GM12891 (cell line): ENCODE measurements at regions not wholly inside any gene's neighbourhood (a gene's known extent, or its start where the extent isn't known, plus 50 kb on each side); places are given as distances from the start of the nearest gene placed in this dataset.
"Not testable (repeated sequence)": the region's sequence is repeated elsewhere in the genome, so short reads cannot be mapped to it uniquely, and the experiment has no call there.

Source experiments
- DNase-seq: peaks from one replicate; pipeline ENCODE4 v3.0.0; 2011; ENCODE audit warnings: low spot score; ENCODE audit not compliant: insufficient read length
- FAIRE-seq: peaks from 2 replicates; lab custom pipeline; 2011; peaks lifted over from hg19 to GRCh38; lab: Jason Lieb, UNC
- PAX5 ChIP-seq: IDR thresholded peaks from 2 replicates; pipeline ENCODE4 v1.6.1; 2011; ENCODE audit warnings: low read length, moderate library complexity, mild to moderate bottlenecking; ENCODE audit not compliant: insufficient read depth, severe bottlenecking
- POLR2A ChIP-seq: IDR thresholded peaks from 2 replicates; pipeline ENCODE4 v1.6.1; 2011; ENCODE audit warnings: low read depth, low read length, control low read depth
- POLR2AphosphoS5 ChIP-seq: IDR thresholded peaks from 2 replicates; pipeline ENCODE4 v1.6.1; 2011; ENCODE audit warnings: low read depth, low read length, control low read depth
- POU2F2 ChIP-seq: IDR thresholded peaks from 2 replicates; pipeline ENCODE4 v1.6.1; 2011; ENCODE audit warnings: low read depth, mild to moderate bottlenecking, control low read depth, low read length, moderate library complexity
- SPI1 ChIP-seq: IDR thresholded peaks from 2 replicates; pipeline ENCODE4 v1.6.1; 2011; ENCODE audit warnings: low read depth, low read length, control low read depth
- TAF1 ChIP-seq: IDR thresholded peaks from 2 replicates; pipeline ENCODE4 v1.6.1; 2011; ENCODE audit warnings: low read depth, low read length, control low read depth

DNA sequence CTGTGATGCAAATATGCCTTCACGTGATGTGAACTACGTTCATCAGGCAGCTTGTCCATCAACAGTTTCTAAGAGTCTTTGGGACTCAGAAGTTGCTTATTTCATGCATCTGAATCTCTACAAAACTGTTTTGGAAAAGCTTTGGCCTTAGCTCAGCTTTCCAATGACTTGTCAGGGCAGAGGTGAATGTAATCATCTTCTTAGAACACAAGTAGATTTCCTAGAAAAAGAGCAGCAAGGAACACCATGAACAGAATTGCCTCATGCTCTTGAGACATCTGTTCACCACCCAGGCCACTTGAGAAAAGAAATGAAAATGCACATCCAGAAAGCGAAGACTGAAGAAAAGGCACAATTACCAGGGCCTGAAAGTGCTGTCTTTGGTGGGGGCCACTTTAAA, 105.8 kb upstream of the PDHA1 start:
- TF ChIP-seq SPI1: no peak
- TF ChIP-seq POLR2AphosphoS5: no peak
- TF ChIP-seq POU2F2: no peak
- no peak for TF ChIP-seq POLR2A
- no peak for TF ChIP-seq PAX5
- no peak for TF ChIP-seq TAF1
- no peak for FAIRE-seq
- no peak for DNase-seq

DNA sequence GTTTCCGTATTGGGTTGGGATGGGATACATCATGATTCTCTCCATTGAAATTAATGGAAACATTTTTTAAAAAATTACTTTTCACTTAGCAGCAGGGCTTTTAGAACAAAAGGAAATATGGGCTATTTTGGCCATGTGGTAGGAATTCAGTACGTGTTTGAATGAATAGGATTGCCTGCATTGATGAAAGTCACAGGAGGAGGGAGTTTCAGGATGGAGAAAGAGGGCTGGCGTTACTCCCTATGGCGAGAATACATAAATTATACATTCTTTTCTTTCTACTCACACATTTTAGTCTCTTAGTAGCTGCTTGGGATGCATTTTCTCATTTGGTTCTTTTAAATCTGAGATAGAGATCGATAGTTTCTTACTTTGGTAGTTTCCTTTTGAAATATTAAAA, 100.3 kb upstream of the PDHA1 start:
- FAIRE-seq (no peak), DNase-seq (no peak)
- TF ChIP-seq SPI1: no peak
- TF ChIP-seq TAF1: no peak
- TF ChIP-seq POLR2A: no peak
- TF ChIP-seq POU2F2: no peak
- TF ChIP-seq POLR2AphosphoS5: no peak
- no peak for TF ChIP-seq PAX5

DNA sequence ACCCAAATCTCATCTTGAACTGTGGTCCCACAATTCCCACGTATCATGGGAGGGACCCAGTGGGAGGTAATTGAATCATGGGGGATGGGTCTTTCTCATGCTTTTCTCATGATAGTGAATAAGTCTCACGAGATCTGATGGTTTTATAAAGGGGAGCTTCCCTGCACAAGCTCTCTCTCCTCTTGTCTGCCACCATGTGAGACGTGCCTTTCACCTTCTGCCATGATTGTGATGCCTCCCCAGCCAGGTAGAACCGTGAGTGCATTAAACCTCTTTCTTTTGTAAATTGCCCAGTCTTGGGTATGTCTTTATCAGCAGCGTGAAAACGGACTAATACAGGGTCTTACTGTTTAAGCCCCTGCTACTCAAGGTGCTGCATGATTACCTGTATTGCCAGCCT, 98.8 kb upstream of the PDHA1 start:
- FAIRE-seq, DNase-seq: not testable (repeated sequence)

DNA sequence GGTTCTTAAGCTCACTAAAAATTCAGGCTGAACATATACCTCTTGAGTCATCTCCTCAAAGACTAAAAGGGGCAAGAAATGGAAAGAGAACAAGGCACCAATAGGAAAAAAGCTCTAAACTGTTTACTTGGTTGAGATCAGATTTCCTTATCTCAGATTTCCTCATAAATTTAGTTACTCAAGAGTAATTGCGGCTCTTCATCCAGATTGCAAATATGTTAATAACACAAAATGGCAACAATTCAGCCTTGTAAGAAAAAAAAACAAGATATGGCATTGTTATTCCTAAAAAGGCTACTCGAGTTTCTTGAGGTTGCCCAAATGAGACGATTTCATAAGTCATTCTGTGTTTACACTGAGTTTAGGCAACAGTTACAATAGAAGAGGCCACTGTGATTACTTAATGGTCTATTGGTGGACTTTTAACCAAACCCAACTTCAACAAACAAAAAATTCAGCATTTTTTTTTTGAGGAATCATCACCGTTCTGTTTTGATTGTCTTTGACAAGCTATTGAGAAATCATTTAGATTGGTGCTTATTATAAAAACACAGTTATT, 97.9 kb upstream of the PDHA1 start:
- DNase-seq: no peak
- no peak for FAIRE-seq
- TF ChIP-seq PAX5 (no peak), SPI1 (no peak), POLR2A (no peak), POU2F2 (no peak)

DNA sequence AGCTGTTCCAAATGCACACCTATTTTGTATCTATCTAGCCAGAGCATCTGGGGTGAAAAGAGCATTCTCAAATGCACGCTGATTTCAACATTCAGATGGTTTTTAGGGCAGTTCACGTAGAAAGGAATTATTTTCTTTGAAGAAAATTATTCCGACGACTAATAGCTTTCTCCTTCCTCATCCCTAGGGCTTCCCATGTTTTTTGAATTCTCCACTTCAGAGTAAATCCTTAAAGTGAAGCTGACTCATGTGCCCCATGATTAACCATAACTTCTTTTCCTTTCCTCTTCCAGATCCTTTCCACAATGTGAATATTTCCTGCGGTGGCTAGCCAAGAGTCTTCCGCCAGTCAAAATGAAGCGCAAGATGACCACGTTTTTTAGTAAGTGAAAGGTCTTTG, 86.7 kb upstream of the PDHA1 start:
- no peak for TF ChIP-seq TAF1
- no peak for TF ChIP-seq POLR2A
- TF ChIP-seq SPI1: no peak
- no peak for TF ChIP-seq PAX5
- TF ChIP-seq POU2F2: no peak
- TF ChIP-seq POLR2AphosphoS5: no peak
- FAIRE-seq (no peak), DNase-seq (no peak)

DNA sequence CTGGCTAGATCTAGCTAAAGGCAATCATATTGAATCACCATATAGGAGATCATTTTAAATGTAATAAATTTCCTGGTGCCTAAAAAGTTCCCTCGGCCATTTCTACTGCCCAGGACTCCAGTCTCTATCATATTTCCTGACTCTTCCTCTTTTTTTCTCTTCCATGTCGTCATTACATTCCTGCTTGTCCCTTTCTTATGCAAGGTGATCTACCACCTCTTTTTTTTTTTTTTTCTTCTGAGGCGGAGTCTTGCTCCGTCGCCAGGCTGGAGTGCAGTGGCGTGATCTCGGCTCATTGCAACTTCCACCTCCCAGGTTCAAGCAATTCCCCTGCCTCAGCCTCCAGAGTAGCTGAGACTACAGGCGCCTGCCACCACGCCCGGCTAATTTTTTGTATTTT, 82.7 kb upstream of the PDHA1 start:
- DNase-seq, FAIRE-seq: not testable (repeated sequence)

DNA sequence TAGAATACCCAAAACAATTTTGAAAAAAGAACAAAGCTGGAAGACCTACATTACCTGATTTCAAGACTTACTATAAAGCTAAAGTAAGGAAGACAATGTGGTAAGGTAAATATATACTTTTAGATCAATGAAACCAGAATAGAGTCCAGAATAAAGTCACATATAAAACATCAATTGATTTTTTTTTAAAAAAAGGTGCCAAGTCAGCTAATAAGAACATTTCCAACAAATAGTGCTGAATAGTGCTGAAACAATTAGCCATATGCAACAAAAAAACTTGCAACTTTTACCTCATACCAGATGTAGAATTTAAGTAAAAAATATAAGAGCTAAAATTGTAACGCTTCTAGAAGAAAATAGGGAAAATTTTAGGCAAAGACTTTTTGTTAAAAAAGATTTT, 73.0 kb upstream of the PDHA1 start:
- FAIRE-seq: no peak

DNA sequence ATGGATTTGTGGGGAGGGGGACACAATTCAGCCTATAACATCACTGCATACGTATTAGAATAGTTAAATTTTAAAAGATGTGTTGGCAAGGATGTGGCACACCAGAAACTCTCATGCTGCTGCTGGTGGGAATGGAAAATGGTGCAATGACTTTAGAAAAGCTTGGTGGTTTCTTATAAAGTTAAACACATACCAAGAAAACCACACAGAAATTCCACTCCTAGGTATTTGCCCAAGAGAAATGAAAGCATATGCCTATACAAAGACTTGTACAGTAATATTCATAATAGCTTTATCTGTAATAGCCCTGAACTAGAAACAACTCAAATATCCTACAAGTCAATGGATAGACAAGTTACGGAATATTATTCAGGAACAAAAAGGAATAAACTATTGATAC, 71.3 kb upstream of the PDHA1 start:
- DNase-seq (no peak), FAIRE-seq (no peak)

More for the DNA sequence above, 73.0 kb upstream of the PDHA1 start:
- DNase-seq: no peak
- TF ChIP-seq POU2F2 (no peak), POLR2AphosphoS5 (no peak), SPI1 (no peak), PAX5 (no peak), TAF1 (no peak), POLR2A (no peak)

DNA sequence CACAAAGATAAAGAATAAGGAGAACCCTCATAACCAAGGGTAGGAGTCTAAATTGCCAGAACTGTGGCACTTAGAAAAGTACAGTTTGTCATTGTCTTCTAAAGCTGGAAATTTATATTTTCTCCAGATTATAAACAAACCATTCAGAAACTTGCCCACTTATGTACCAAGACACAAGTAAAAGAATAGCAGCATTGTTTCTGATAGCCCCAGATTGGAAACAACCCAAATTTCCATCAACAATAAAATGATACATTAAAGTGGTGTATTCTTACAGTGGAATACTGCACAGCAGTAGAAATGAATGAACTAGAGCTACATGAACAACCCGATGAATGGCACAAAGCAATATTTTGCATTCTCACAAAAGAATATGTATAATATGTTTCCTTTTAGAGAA, 63.1 kb upstream of the PDHA1 start:
- FAIRE-seq (no peak), DNase-seq (no peak)
- TF ChIP-seq POLR2AphosphoS5 (no peak), POLR2A (no peak), SPI1 (no peak), POU2F2 (no peak)

More for the DNA sequence above, 71.3 kb upstream of the PDHA1 start:
- TF ChIP-seq POU2F2: no peak
- no peak for TF ChIP-seq SPI1
- no peak for TF ChIP-seq TAF1
- no peak for TF ChIP-seq POLR2A
- no peak for TF ChIP-seq POLR2AphosphoS5
- TF ChIP-seq PAX5: no peak

DNA sequence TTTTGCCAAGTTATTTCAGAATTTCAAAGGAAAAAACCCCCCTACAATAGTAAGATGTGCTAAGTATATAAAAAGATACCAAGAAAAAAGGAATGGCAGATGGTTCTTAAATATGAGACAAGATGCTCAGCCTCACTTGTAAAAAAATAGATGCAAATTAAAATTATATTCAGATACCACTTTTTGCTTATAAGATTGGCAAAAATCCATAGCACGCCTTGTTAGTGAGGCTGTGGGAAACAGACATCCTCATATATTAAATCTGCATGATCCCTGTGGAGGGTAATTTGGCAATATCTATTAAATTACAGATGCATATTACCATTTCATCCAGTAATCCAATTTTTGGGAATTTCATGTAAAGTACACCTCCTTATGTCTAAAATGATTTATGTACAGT, 62.5 kb upstream of the PDHA1 start:
- DNase-seq (no peak), FAIRE-seq (no peak)

DNA sequence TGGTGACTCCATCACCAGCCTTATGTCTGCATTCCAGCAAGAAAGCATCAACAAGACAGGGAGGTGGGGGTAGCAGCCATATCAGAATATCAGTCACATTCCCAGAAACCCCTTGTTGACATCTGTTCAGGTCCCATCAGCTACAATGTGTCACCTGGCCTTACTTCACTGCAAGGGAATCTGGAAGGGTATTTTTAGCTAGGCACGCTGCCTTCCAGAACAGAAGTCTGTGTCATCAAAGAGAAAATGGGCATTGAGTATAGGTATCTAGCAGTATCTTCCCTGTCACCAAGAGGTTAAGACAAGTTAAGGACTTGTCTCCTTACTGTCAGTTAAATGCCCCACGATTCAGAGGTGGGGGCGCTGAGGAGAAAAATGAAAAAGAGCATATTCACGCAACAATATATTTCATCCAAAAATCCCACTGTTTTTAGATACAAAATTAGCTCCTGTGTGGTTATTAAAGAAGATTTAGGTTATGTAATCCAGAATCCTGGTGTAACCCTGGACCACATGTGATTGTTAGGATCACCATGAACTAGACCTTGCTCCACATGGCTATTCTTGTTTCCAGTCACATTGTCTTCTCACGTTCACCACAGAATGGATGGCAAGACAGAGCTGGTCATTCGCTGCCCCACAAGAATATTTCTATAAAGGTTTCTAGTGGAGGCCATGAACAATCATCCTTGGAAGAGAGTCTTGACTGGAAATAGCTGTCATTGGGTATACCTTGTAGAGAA, 60.0 kb upstream of the PDHA1 start:
- FAIRE-seq (no peak), DNase-seq (no peak)
- no peak for TF ChIP-seq POU2F2

More for the DNA sequence above, 62.5 kb upstream of the PDHA1 start:
- no peak for TF ChIP-seq SPI1
- no peak for TF ChIP-seq TAF1
